ENCODE measurements at regions not wholly inside any gene's neighbourhood (a gene's known extent, or its start where the extent isn't known, plus 50 kb on each side); places are given as distances from the start of the nearest gene placed in this dataset.

DNA sequence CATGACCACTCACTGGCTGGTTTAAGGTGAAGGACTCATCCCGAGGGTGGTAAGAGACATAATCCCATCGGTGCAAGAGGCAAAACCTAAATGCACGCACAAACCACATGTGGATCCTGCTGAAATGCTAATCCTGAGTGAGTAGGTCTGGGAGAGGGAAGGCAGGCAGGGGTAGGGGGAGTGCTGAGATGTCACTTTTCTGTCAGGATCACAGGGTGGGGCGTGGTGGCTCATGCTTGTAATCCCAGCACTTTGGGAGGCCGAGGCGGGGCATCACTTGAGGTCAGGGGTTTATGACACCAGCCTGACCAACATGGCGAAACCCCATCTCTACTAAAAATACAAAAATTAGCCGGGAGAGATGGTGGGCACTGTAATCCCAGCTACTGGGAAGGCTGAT lies 97.7 kb upstream of the SRSF6 start:
- Histone ChIP-seq H3K9ac (ENCODE audit: low read length) (no peak overlapping the region), H3K9me2 (replicated peaks; ENCODE audit: insufficient read depth, low read length) (no peaks in the 10 kb centered on the region), H3K27me3 (ENCODE audit: low read length) (no peaks in the 10 kb centered on the region), H4K20me1 (ENCODE audit: low read depth, low read length) (no peaks in the 10 kb centered on the region), H3K27ac (ENCODE audit: low read depth, low read length) (no peak overlapping the region), H3K4me3 (ENCODE audit: insufficient read depth, low read length, poor library complexity, severe bottlenecking) (no peak overlapping the region), H3K4me2 (ENCODE audit: low read depth, low read length, poor library complexity, severe bottlenecking) (no peak overlapping the region), H3F3A (ENCODE audit: insufficient read depth) (no peaks in the 10 kb centered on the region), H2AFZ (ENCODE audit: low read depth, low read length, severe bottlenecking) (no peak overlapping the region), H3K79me2 (ENCODE audit: insufficient read depth, low read length) (no peaks in the 10 kb centered on the region), H3K36me3 (ENCODE audit: low read length) (no peaks in the 10 kb centered on the region), H3K9me3 (ENCODE audit: insufficient read depth, low read length) (no peaks in the 10 kb centered on the region)
- TF ChIP-seq, protein P1, sequence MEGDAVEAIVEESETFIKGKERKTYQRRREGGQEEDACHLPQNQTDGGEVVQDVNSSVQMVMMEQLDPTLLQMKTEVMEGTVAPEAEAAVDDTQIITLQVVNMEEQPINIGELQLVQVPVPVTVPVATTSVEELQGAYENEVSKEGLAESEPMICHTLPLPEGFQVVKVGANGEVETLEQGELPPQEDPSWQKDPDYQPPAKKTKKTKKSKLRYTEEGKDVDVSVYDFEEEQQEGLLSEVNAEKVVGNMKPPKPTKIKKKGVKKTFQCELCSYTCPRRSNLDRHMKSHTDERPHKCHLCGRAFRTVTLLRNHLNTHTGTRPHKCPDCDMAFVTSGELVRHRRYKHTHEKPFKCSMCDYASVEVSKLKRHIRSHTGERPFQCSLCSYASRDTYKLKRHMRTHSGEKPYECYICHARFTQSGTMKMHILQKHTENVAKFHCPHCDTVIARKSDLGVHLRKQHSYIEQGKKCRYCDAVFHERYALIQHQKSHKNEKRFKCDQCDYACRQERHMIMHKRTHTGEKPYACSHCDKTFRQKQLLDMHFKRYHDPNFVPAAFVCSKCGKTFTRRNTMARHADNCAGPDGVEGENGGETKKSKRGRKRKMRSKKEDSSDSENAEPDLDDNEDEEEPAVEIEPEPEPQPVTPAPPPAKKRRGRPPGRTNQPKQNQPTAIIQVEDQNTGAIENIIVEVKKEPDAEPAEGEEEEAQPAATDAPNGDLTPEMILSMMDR (IDR thresholded peaks at IDR 0.05; ENCODE audit: insufficient read depth, low read length, poor library complexity, severe bottlenecking), result no peak
- no peak for TF ChIP-seq EZH2phosphoT487 (conservative IDR thresholded peaks at IDR 0.05; ENCODE audit: low read length)

DNA sequence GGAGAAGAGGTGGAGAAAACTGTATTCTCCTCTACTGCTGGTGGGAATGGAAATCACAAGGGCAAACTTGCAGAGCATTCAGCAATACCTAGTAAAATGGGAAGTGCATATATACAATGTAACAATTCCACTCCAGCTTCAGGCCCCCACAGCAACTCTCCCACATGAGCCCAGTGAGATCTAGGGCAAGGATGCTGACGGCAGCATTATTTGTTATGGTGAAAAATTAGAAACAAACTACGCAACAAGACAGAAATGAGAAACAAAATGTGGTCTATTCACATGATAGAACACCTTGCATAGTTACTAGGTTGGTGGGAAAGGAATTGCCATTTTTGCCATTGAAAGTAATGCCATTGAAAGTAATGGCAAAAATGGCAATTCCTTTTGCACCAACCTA lies 98.9 kb upstream of the SRSF6 start:
- Histone ChIP-seq H3K4me3 (ENCODE audit: insufficient read depth, low read length, poor library complexity, severe bottlenecking) (no peak overlapping the region), H3K27me3 (ENCODE audit: low read length) (no peaks in the 10 kb centered on the region), H3K9ac (ENCODE audit: low read length) (no peak overlapping the region), H3K9me3 (ENCODE audit: insufficient read depth, low read length) (no peaks in the 10 kb centered on the region), H2AFZ (ENCODE audit: low read depth, low read length, severe bottlenecking) (no peak overlapping the region), H3K79me2 (ENCODE audit: insufficient read depth, low read length) (no peaks in the 10 kb centered on the region), H3F3A (ENCODE audit: insufficient read depth) (no peaks in the 10 kb centered on the region), H4K20me1 (ENCODE audit: low read depth, low read length) (no peaks in the 10 kb centered on the region), H3K9me2 (replicated peaks; ENCODE audit: insufficient read depth, low read length) (no peaks in the 10 kb centered on the region), H3K36me3 (ENCODE audit: low read length) (no peaks in the 10 kb centered on the region), H3K27ac (ENCODE audit: low read depth, low read length) (no peak overlapping the region), H3K4me2 (ENCODE audit: low read depth, low read length, poor library complexity, severe bottlenecking) (no peak overlapping the region)
- no peak for TF ChIP-seq EZH2phosphoT487 (conservative IDR thresholded peaks at IDR 0.05; ENCODE audit: low read length)
- TF ChIP-seq, protein P1 (IDR thresholded peaks at IDR 0.05; ENCODE audit: insufficient read depth, low read length, poor library complexity, severe bottlenecking), result no peak

DNA sequence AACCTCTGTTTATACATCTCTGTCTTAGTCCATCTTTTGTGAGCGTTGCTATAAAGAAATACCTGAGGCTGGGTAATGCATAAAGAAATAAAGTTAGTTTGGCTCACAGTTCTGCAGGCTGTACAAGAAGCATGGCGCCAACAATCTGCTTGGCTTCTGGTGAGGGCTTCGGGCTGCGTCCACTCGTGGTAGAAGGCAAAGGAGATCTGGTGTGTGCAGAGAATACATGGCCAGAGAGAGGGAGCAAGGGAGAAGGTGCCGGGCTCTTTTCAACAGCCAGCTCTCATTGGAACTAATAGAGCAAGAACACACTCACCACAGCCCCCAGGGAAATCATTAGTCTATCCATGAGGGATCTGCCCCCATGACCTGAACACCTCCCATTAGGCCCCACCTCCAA lies 100.3 kb upstream of the SRSF6 start:
- no peak overlapping the region for H3K9ac ChIP-seq (ENCODE audit: low read length)
- no peaks in the 10 kb centered on the region for H3K79me2 ChIP-seq (ENCODE audit: insufficient read depth, low read length)
- H3K4me3 ChIP-seq (ENCODE audit: insufficient read depth, low read length, poor library complexity, severe bottlenecking), result no peak overlapping the region
- no peaks in the 10 kb centered on the region for H4K20me1 ChIP-seq (ENCODE audit: low read depth, low read length)
- no peaks in the 10 kb centered on the region for H3K27me3 ChIP-seq (ENCODE audit: low read length)
- H3K4me2 ChIP-seq (ENCODE audit: low read depth, low read length, poor library complexity, severe bottlenecking), result no peak overlapping the region
- TF ChIP-seq EZH2phosphoT487 (conservative IDR thresholded peaks at IDR 0.05; ENCODE audit: low read length), result no peak
- TF ChIP-seq, protein P1 (IDR thresholded peaks at IDR 0.05; ENCODE audit: insufficient read depth, low read length, poor library complexity, severe bottlenecking), result no peak
- no peaks in the 10 kb centered on the region for H3K9me2 ChIP-seq (replicated peaks; ENCODE audit: insufficient read depth, low read length)
- no peaks in the 10 kb centered on the region for H3K9me3 ChIP-seq (ENCODE audit: insufficient read depth, low read length)
- no peaks in the 10 kb centered on the region for H3F3A ChIP-seq (ENCODE audit: insufficient read depth)
- no peaks in the 10 kb centered on the region for H3K36me3 ChIP-seq (ENCODE audit: low read length)
- H2AFZ ChIP-seq (ENCODE audit: low read depth, low read length, severe bottlenecking), result no peak overlapping the region
- no peak overlapping the region for H3K27ac ChIP-seq (ENCODE audit: low read depth, low read length)

DNA sequence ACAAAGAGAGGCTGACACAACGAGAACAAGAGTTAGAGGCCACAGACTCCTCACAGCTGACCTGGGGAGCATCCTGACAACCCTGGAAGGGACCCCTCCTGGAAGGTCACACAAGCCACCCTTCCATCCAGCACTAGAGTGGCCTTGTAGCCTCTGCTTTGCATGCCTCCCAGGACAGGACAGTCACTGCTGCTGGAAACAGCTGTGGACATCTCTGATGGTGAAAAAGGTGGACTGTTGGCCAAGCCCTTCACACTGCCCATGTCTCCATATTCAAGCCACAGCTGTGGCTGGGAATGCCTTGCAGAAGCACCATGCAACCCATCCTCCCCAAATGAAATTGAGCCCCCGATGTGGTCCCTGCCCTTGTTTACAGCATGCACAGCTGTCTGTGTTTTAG lies 102.1 kb upstream of the SRSF6 start:
- TF ChIP-seq EZH2phosphoT487 (conservative IDR thresholded peaks at IDR 0.05; ENCODE audit: low read length), result no peak
- TF ChIP-seq, protein P1 (IDR thresholded peaks at IDR 0.05; ENCODE audit: insufficient read depth, low read length, poor library complexity, severe bottlenecking), result no peak
- no peaks in the 10 kb centered on the region for H3K9me2 ChIP-seq (replicated peaks; ENCODE audit: insufficient read depth, low read length)
- H3K9ac ChIP-seq (ENCODE audit: low read length), result no peak overlapping the region
- H3K4me3 ChIP-seq (ENCODE audit: insufficient read depth, low read length, poor library complexity, severe bottlenecking), result no peak overlapping the region
- no peaks in the 10 kb centered on the region for H3K79me2 ChIP-seq (ENCODE audit: insufficient read depth, low read length)
- no peaks in the 10 kb centered on the region for H3K36me3 ChIP-seq (ENCODE audit: low read length)
- no peaks in the 10 kb centered on the region for H3K9me3 ChIP-seq (ENCODE audit: insufficient read depth, low read length)
- H3K27me3 ChIP-seq (ENCODE audit: low read length), result no peaks in the 10 kb centered on the region
- no peak overlapping the region for H3K27ac ChIP-seq (ENCODE audit: low read depth, low read length)
- H3K4me2 ChIP-seq (ENCODE audit: low read depth, low read length, poor library complexity, severe bottlenecking), result no peak overlapping the region
- H4K20me1 ChIP-seq (ENCODE audit: low read depth, low read length), result no peaks in the 10 kb centered on the region
- H2AFZ ChIP-seq (ENCODE audit: low read depth, low read length, severe bottlenecking), result no peak overlapping the region
- no peaks in the 10 kb centered on the region for H3F3A ChIP-seq (ENCODE audit: insufficient read depth)
